ENCODE measurements at regions not wholly inside any gene's neighbourhood (a gene's known extent, or its start where the extent isn't known, plus 50 kb on each side); places are given as distances from the start of the nearest gene placed in this dataset.

- Histone ChIP-seq H3K4me3 (ENCODE audit: low read length) (no peak overlapping the region), H3K9ac (ENCODE audit: low read length) (no peak overlapping the region), H2AFZ (ENCODE audit: low read length) (no peak overlapping the region), H3K36me3 (ENCODE audit: low read depth, low read length) (no peaks in the 10 kb centered on the region), H3F3A (ENCODE audit: low read length, unreplicated experiment) (no peaks in the 10 kb centered on the region), H3K27ac (ENCODE audit: low read length) (no peak overlapping the region), H3K9me3 (ENCODE audit: low read length) (0 out of 2 replicates have a peak, but pooled peaks cover 5% of the 10 kb centered on the region), H4K20me1 (ENCODE audit: low read length) (no peaks in the 10 kb centered on the region), H3K79me2 (ENCODE audit: low read length) (no peaks in the 10 kb centered on the region), H3K4me2 (ENCODE audit: low read length) (no peak overlapping the region), H3K4me1 (ENCODE audit: insufficient read depth, low read length) (no peaks in the 10 kb centered on the region), H3K27me3 (ENCODE audit: low read length) (no peaks in the 10 kb centered on the region), H3K9me2 (replicated peaks; ENCODE audit: low read length) (no peaks in the 10 kb centered on the region)
- ATAC-seq (no peak), DNase-seq (no peak)
- CTCF ChIA-PET: no interaction called here
- BruUV-seq (replicated peaks): no TSS peak
- TF ChIP-seq EZH2 (IDR thresholded peaks at IDR 0.05; ENCODE audit: low read length, unreplicated experiment) (no peak), EZH2phosphoT487 (IDR thresholded peaks at IDR 0.05; ENCODE audit: borderline replicate concordance, low read length) (no peak), CTCF (conservative IDR thresholded peaks at IDR 0.05; ENCODE audit: low read depth, low read length) (no peak)
- intact Hi-C loops (cut with micrococcal nuclease): no loop called here
- POLR2A ChIA-PET (ENCODE audit: unreplicated experiment): no interaction called here
Observed at GRCh38 chr12:75805905-75806304, 225.7 kb downstream of the PHLDA1 start.

- ATAC-seq (no peak), DNase-seq (no peak)
- Histone ChIP-seq H4K20me1 (ENCODE audit: low read length) (no peaks in the 10 kb centered on the region), H3K4me1 (ENCODE audit: insufficient read depth, low read length) (no peaks in the 10 kb centered on the region), H3F3A (ENCODE audit: low read length, unreplicated experiment) (no peaks in the 10 kb centered on the region), H3K9me2 (replicated peaks; ENCODE audit: low read length) (no peaks in the 10 kb centered on the region), H3K9me3 (ENCODE audit: low read length) (0 out of 2 replicates have a peak, but pooled peaks cover 5% of the 10 kb centered on the region), H3K4me2 (ENCODE audit: low read length) (no peak overlapping the region), H3K36me3 (ENCODE audit: low read depth, low read length) (no peaks in the 10 kb centered on the region), H3K79me2 (ENCODE audit: low read length) (no peaks in the 10 kb centered on the region), H3K4me3 (ENCODE audit: low read length) (no peak overlapping the region), H3K9ac (ENCODE audit: low read length) (no peak overlapping the region), H3K27me3 (ENCODE audit: low read length) (no peaks in the 10 kb centered on the region), H2AFZ (ENCODE audit: low read length) (no peak overlapping the region), H3K27ac (ENCODE audit: low read length) (no peak overlapping the region)
- TF ChIP-seq EZH2phosphoT487 (IDR thresholded peaks at IDR 0.05; ENCODE audit: borderline replicate concordance, low read length) (no peak), EZH2 (IDR thresholded peaks at IDR 0.05; ENCODE audit: low read length, unreplicated experiment) (no peak), CTCF (conservative IDR thresholded peaks at IDR 0.05; ENCODE audit: low read depth, low read length) (no peak)
- intact Hi-C loops (cut with micrococcal nuclease): no loop called here
- ChIA-PET POLR2A (ENCODE audit: unreplicated experiment) (interaction anchor here (0.6 kb wide), 1 partner anchor 543 kb away, joined by 8 read pairs; no protein-coding TSS in a partner anchor), CTCF (no interaction called here)
- BruUV-seq (replicated peaks): no TSS peak
Observed at GRCh38 chr12:75805320-75805719, 226.3 kb downstream of the PHLDA1 start.

- Histone ChIP-seq H3K4me3 (ENCODE audit: low read length) (no peak overlapping the region), H3K27me3 (ENCODE audit: low read length) (no peaks in the 10 kb centered on the region), H4K20me1 (ENCODE audit: low read length) (no peaks in the 10 kb centered on the region), H3K4me2 (ENCODE audit: low read length) (no peak overlapping the region), H3K9me2 (replicated peaks; ENCODE audit: low read length) (no peaks in the 10 kb centered on the region), H3K27ac (ENCODE audit: low read length) (no peak overlapping the region), H3K79me2 (ENCODE audit: low read length) (no peaks in the 10 kb centered on the region), H3F3A (ENCODE audit: low read length, unreplicated experiment) (no peaks in the 10 kb centered on the region), H2AFZ (ENCODE audit: low read length) (no peak overlapping the region), H3K9me3 (ENCODE audit: low read length) (no peaks in the 10 kb centered on the region), H3K36me3 (ENCODE audit: low read depth, low read length) (no peaks in the 10 kb centered on the region), H3K9ac (ENCODE audit: low read length) (no peak overlapping the region), H3K4me1 (ENCODE audit: insufficient read depth, low read length) (no peaks in the 10 kb centered on the region)
- ChIA-PET POLR2A (ENCODE audit: unreplicated experiment) (no interaction called here), CTCF (no interaction called here)
- intact Hi-C loops (cut with micrococcal nuclease): no loop called here
- DNase-seq: no peak
- no peak for TF ChIP-seq EZH2 (IDR thresholded peaks at IDR 0.05; ENCODE audit: low read length, unreplicated experiment)
- TF ChIP-seq EZH2phosphoT487 (IDR thresholded peaks at IDR 0.05; ENCODE audit: borderline replicate concordance, low read length): no peak
- TF ChIP-seq CTCF (conservative IDR thresholded peaks at IDR 0.05; ENCODE audit: low read depth, low read length): no peak
- BruUV-seq (replicated peaks): no TSS peak
- no peak for ATAC-seq
Observed at GRCh38 chr12:75798136-75798926, 233.2 kb downstream of the PHLDA1 start.

Measured in PC-3 (cell line).